ACC112 (cell line): ENCODE measurements at regions not wholly inside any gene's neighbourhood (a gene's known extent, or its start where the extent isn't known, plus 50 kb on each side); places are given as distances from the start of the nearest gene placed in this dataset.
"Not testable (repeated sequence)": the region's sequence is repeated elsewhere in the genome, so short reads cannot be mapped to it uniquely, and the experiment has no call there.

Experiments used
- H2AFZ ChIP-seq: fragments of 200-600 bp; sonication (generic); one replicate; pipeline ENCODE4 v1.6.0; 2017; ENCODE audit warnings: antibody characterized with exemption, low read length; ENCODE audit not compliant: unreplicated experiment
- H3K27ac ChIP-seq: fragments of 200-600 bp; sonication (generic); 2 replicates; pipeline ENCODE4 v1.5.1; 2014; ENCODE audit warnings: low read depth, mild to moderate bottlenecking, antibody characterized with exemption, low read length, moderate library complexity
- H3K27me3 ChIP-seq: fragments of 200-600 bp; sonication (generic); 2 replicates; pipeline ENCODE4 v1.6.1; 2014; ENCODE audit warnings: mild to moderate bottlenecking, antibody characterized with exemption, low read length, moderate library complexity, mixed read lengths; ENCODE audit not compliant: insufficient read depth
- H3K36me3 ChIP-seq: fragments of 200-600 bp; sonication (generic); 2 replicates; pipeline ENCODE4 v1.6.1; 2016; ENCODE audit warnings: mild to moderate bottlenecking, antibody characterized with exemption, low read length, moderate library complexity, mixed read lengths; ENCODE audit not compliant: insufficient read depth
- H3K4me1 ChIP-seq: fragments of 200-600 bp; sonication (generic); one replicate; pipeline ENCODE4 v1.6.1; 2016; ENCODE audit warnings: low read length, mixed read lengths; ENCODE audit not compliant: insufficient read depth, unreplicated experiment, control insufficient read depth
- H3K4me3 ChIP-seq: fragments of 200-600 bp; sonication (generic); 2 replicates; pipeline ENCODE4 v1.5.1; 2014; ENCODE audit warnings: mild to moderate bottlenecking, low read depth, low read length
- H3K79me2 ChIP-seq: fragments of 200-600 bp; sonication (generic); one replicate; pipeline ENCODE4 v1.6.0; 2016; ENCODE audit warnings: low read length; ENCODE audit not compliant: control insufficient read depth, unreplicated experiment, insufficient read depth

DNA sequence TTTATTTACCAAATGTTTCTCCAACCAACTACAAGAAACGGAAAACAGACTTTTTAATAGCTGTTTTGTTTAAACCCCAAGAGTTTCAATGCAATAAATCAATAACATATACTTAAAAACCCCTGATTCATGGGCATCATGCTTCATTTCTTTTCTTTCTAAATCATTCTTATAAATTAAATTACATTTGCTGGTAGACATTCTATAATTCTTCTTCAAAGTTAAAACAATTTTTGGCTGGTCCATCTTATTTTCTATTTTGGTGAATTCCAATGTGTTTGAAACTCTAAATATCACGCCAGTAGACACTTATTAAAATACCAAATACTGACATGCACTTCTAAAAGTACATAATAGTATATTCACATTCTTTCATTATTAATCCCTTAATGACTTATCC lies 408.6 kb downstream of the LIG4 start:
- Histone ChIP-seq H3K4me1 (peaks cover 23% of the 10 kb centered on the region), H3K27ac (no peak overlapping the region), H3K4me3 (no peak overlapping the region), H3K27me3 (no peaks in the 10 kb centered on the region), H3K79me2 (no peaks in the 10 kb centered on the region), H3K36me3 (no peaks in the 10 kb centered on the region), H2AFZ (no peak overlapping the region)

DNA sequence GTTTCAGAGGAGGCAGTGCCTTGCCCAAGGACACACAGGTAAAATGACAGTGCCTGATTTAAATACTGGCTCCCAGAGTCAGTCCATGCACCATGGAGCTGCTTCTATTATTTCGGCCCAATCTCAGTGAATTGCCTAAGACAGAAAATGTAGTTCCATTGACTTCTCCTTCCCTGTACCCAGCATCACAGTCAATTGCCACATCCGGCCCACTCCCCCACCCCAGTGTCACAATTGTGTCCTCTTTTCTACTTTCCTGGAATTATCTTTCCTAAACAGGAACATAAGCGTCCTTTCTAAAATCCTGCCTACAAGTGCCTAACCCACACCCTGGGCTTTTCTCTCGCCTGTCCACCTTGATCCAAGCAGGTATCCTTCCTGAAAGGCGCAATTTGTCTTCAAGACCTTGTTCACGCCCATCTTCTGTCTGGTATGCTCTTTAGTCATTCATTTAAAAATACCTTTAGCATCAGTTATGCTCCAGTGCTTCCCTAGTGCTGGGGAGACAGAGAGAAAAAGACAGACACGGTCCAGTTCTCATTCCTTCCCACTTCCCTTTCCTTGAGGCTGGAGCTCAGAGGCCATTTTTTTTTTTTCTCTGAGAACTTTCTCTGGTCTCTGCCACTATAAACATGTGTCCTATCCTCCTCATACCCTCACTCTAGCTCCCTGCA lies 411.4 kb downstream of the LIG4 start:
- Histone ChIP-seq H3K27ac (no peak overlapping the region), H3K27me3 (no peaks in the 10 kb centered on the region)

DNA sequence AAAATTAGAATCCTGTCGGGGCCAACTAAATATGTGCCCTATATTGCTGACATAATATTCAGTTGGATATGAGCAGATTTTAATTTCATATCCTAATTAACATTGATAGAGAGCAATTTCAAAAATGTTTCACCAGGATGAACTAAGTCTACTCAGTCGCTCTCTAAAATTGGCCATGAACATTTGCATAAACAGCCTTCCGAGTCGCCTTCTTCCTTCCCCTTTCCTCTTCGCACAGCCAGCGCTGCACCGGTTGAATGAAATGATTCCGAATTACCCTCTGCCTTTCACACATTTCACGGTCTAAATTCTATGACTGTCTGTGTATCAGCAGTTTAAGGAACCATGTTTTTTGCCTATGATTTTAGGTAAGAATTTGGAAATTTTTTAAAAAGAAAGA lies 413.7 kb downstream of the LIG4 start:
- Histone ChIP-seq H3K27ac (no peak overlapping the region), H3K36me3 (no peaks in the 10 kb centered on the region), H3K4me3 (no peak overlapping the region), H2AFZ (no peak overlapping the region), H3K79me2 (no peaks in the 10 kb centered on the region), H3K4me1 (peaks cover 4% of the 10 kb centered on the region), H3K27me3 (no peaks in the 10 kb centered on the region)

More for the DNA sequence above, 411.4 kb downstream of the LIG4 start:
- peaks cover 20% of the 10 kb centered on the region for H3K4me1 ChIP-seq
- H3K79me2 ChIP-seq, result no peaks in the 10 kb centered on the region
- no peaks in the 10 kb centered on the region for H3K36me3 ChIP-seq
- no peak overlapping the region for H3K4me3 ChIP-seq
- no peak overlapping the region for H2AFZ ChIP-seq

DNA sequence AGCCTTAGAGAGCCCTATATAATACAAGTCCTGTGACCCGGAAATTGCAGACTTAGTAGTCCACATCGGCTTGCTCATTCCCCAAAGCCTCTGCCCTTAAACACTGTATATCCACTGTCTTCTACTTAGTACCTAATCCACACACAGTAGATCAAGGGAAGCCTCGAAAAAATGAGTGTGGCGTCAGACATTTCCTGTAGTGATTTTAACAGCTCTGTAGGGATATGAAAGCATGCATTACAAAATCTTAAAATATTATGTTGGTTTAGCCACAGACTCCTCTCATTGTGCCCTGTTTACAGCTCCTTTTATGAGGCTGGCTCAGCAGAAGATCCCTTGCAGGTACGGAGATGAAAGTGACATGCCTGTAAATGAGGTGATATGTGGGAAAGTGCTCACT lies 416.3 kb downstream of the LIG4 start:
- no peaks in the 10 kb centered on the region for H3K36me3 ChIP-seq
- no peak overlapping the region for H3K27ac ChIP-seq
- H3K4me3 ChIP-seq, result no peak overlapping the region
- H3K27me3 ChIP-seq, result no peaks in the 10 kb centered on the region
- H3K79me2 ChIP-seq, result no peaks in the 10 kb centered on the region
- peaks cover 4% of the 10 kb centered on the region for H3K4me1 ChIP-seq
- peak overlapping the region; percentile 17 for H2AFZ ChIP-seq

DNA sequence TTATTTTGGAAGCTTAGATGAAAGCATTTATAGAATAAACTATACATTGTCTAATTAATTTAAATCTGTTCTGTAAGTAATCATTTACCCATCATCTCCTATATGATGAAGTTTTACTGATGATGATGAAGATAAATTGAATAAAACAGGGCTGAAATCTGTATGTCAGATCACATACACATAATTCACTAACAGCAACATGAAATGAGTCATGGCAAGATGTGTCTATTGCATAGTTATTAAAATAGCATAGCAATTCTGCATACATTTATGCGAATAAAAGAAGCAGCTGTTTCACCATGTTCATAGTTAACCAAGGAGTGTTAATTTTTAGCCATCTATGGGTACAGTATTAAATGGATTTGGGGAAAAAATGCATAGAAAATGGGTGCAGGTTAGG lies 424.9 kb downstream of the LIG4 start:
- Histone ChIP-seq H3K36me3 (no peaks in the 10 kb centered on the region), H3K27ac (no peak overlapping the region), H3K27me3 (no peaks in the 10 kb centered on the region), H2AFZ (no peak overlapping the region), H3K4me1 (no peaks in the 10 kb centered on the region), H3K79me2 (no peaks in the 10 kb centered on the region), H3K4me3 (no peak overlapping the region)

DNA sequence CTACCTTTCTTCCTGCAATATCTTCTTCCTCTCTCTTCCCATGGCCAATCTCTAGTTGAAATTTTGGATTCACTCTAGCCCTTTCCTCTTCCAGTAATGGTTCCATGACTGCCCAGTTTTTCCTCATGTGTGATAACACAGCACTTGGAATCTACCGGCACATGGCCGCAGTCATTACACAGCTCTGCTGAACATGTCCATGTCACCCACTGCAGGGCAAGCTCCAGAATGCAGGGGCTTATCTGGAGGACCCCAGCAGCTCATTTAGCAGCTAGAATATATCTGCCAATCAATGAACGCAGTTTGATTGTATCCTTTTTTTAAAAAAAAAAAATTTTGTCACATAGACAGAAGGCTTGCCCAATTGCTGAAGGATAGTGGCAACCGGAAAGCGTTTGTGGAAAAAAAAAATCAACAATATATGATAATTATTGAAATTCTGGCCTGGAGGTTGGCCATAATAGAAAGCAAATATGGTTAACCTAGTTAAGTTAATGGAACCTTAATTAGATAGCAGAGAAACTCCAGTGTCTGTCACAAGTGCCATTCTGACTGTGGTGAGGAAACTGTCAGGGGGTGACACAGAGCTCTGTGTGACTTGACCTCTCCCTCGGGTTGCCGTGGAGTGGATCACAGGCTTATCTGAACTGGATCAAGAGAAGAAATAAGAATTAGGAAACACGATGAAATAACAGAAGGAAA lies 426.7 kb downstream of the LIG4 start:
- no peaks in the 10 kb centered on the region for H3K36me3 ChIP-seq
- no peaks in the 10 kb centered on the region for H3K4me1 ChIP-seq
- no peaks in the 10 kb centered on the region for H3K79me2 ChIP-seq
- H2AFZ ChIP-seq, result no peak overlapping the region
- H3K27ac ChIP-seq, result no peak overlapping the region
- H3K27me3 ChIP-seq, result no peaks in the 10 kb centered on the region
- H3K4me3 ChIP-seq, result no peak overlapping the region

DNA sequence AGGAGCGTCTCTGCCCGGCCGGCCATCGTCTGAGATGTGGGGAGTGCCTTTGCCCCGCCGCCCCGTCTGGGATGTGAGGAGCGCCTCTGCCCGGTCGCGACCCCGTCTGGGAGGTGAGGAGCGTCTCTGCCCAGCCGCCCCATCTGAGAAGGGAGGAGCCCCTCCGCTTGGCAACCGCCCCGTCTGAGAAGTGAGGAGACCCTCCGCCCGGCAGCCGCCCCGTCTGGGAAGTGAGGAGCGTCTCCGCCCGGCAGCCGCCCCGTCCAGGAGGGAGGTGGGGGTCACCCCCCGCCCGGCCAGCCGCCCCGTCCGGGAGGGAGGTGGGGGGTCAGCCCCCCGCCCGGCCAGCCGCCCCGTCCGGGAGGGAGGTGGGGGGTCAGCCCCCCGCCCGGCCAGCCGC lies 432.7 kb downstream of the LIG4 start:
- H3K4me3 ChIP-seq, H3K27me3 ChIP-seq: not testable (repeated sequence)

DNA sequence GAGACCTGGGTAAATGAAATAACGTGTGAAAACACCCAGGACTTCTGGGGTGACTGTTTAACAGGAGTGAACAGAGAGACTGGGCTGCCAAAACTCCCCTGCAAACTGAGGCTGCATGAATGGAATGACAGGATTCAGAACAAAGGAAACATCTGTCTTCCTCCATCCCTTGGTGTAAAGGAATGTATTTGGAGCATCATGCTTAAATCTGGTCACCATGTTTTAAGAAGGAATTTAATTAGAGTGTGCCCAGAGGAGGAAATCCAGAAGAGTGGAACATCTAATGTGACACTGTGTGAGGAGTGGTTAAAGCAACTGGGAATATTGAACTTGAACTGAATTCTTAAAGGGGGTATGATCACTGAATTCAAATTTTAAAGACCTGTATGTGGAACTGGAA lies 437.2 kb downstream of the LIG4 start:
- Histone ChIP-seq H3K4me1 (no peaks in the 10 kb centered on the region), H3K27ac (no peak overlapping the region), H3K4me3 (no peak overlapping the region), H2AFZ (no peak overlapping the region), H3K79me2 (no peaks in the 10 kb centered on the region), H3K27me3 (no peaks in the 10 kb centered on the region), H3K36me3 (no peaks in the 10 kb centered on the region)

More for the DNA sequence above, 432.7 kb downstream of the LIG4 start:
- not testable (repeated sequence) for H2AFZ ChIP-seq, H3K4me1 ChIP-seq, H3K79me2 ChIP-seq, H3K27ac ChIP-seq, H3K36me3 ChIP-seq

DNA sequence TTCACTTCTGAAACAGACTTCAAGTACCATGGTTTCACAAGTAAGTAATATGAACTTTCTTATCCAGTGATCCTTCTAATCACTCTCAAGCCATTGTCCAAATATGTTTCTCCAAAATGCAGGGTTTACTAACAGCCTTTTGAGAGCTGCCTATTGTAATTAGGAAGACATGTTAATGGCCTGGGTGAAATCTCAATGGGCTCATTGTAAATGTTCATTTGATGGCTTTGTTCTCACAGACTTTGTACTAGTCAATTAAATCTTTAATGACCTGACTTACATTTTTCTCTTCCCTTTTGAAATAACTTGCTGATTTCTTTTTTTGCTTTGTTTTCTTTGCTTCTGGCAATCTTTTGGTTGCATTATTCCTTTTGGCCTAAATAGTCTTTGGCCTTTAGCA lies 444.8 kb downstream of the LIG4 start:
- Histone ChIP-seq H2AFZ (no peak overlapping the region), H3K27ac (no peak overlapping the region), H3K27me3 (no peaks in the 10 kb centered on the region)

DNA sequence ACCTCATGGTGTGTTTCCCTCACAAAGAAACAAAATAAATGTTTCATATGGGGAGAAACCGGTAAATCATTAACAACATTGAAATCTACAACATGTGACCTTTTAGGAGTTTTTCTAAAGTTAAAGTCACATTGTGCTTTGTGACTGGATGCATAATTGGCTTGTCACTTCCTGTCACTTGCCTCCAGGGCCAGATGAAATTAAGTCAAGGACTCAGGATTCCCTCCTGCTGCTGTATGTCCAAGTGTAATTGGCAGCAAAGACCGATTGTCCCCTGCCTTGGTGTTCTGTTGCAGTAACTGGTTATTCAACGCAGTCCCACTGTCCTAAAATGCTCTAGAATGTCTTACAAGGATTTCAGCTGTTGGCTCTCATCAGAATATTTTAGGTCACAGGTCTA lies 448.2 kb downstream of the LIG4 start:
- H2AFZ ChIP-seq, result peak overlapping the region; percentile 74
- H3K4me1 ChIP-seq, result peaks cover 22% of the 10 kb centered on the region
- H3K27me3 ChIP-seq, result no peaks in the 10 kb centered on the region
- H3K4me3 ChIP-seq, result peak overlapping the region; percentile 68; the same call in 1 of the 2 replicates
- H3K27ac ChIP-seq, result peak overlapping the region; percentile 79
- peaks cover 14% of the 10 kb centered on the region for H3K79me2 ChIP-seq
- H3K36me3 ChIP-seq, result no peaks in the 10 kb centered on the region

More for the DNA sequence above, 444.8 kb downstream of the LIG4 start:
- Histone ChIP-seq H3K79me2 (peaks cover 7% of the 10 kb centered on the region), H3K4me3 (no peak overlapping the region), H3K4me1 (peaks cover 16% of the 10 kb centered on the region), H3K36me3 (no peaks in the 10 kb centered on the region)
